GM12864 (cell line): ENCODE measurements at regions not wholly inside any gene's neighbourhood (a gene's known extent, or its start where the extent isn't known, plus 50 kb on each side); places are given as distances from the start of the nearest gene placed in this dataset.

Experiments used
- DNase-seq: peaks from one replicate; pipeline ENCODE4 v3.0.0-alpha.2; 2011; ENCODE audit warnings: low read depth
- H3K4me3 ChIP-seq: 2 replicates; pipeline ENCODE4 v1.5.1; 2011; ENCODE audit warnings: mild to moderate bottlenecking, low read depth, low read length, control low read depth
- CTCF ChIP-seq: IDR thresholded peaks from 2 replicates; pipeline ENCODE4 v1.5.1; 2011; ENCODE audit warnings: low read depth, mild to moderate bottlenecking, moderate library complexity, low read length, control low read depth, inconsistent platforms; ENCODE audit errors: missing control alignments

DNA sequence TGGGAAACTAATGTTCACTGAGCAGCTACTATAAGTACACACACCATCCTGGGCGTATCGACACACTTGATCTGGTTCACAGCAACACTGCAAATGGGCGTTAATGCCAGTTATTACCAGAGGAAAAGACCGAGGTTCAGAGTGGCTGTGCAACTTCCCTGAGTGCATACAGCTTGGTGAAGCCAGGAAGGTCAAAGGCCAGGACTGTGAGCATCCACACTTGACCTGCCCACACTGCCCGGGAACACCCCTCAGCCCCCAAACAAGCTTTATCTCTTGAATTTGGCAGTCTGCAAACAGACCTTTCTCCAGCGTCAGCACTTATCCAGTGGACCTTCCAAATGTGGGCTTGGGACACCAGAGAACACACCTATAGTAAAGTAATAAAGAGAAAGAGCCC is 312.6 kb downstream of the BCL11B start:
- TF ChIP-seq CTCF: no peak
- no peak for DNase-seq
- no peak overlapping the region for H3K4me3 ChIP-seq

GRCh38 chr14:98959958-98960616 is 311.9 kb downstream of the BCL11B start:
- DNase-seq: no peak
- no peak for TF ChIP-seq CTCF
- H3K4me3 ChIP-seq: no peak overlapping the region

DNA sequence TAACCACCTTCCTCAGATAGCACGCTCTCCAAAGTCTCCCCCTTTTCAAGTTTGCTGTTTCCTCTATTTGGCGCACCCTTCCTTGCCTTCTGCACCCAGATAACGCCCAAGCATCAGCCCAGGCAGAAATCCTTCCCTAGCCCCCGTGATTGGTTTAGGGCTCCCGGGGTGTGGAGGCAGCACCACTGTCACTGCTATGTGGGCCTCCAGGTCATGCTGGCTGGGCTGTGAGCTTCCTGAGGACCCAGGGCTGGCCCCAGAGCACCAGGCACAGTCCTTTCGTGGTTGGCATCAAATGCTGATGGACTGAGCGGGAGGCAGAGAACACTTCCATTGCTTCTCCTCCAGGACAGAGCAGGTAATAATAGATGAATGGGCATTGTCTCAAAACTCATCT is 311.4 kb downstream of the BCL11B start:
- no peak overlapping the region for H3K4me3 ChIP-seq
- no peak for DNase-seq
- no peak for TF ChIP-seq CTCF

DNA sequence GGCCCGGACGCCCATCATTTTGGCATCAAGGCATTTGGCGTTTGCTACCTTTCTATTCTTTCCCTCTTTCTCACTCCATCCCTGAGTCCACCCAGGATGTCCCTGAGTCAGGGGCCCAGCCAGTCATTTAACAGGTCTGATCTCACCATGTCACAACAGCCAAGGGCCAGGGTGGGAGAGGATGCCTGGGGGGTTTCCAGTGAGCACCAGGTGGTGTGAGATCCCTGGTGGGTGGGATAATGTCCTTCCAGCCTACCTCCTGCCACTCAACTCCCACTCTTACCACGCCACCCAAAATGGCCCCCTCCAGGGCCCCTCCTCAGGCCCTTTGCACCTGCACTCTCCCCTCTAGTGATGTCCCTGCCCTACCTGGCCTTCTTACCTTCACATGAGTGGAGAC is 310.8 kb downstream of the BCL11B start:
- no peak for TF ChIP-seq CTCF
- no peak for DNase-seq
- no peak overlapping the region for H3K4me3 ChIP-seq

- no peak for DNase-seq
- no peak for TF ChIP-seq CTCF
- H3K4me3 ChIP-seq: no peak overlapping the region
Observed at GRCh38 chr14:98962118-98962517, 309.9 kb downstream of the BCL11B start.

- no peak overlapping the region for H3K4me3 ChIP-seq
- no peak for DNase-seq
- TF ChIP-seq CTCF: no peak
Observed at GRCh38 chr14:98963610-98964009, 308.4 kb downstream of the BCL11B start.

DNA sequence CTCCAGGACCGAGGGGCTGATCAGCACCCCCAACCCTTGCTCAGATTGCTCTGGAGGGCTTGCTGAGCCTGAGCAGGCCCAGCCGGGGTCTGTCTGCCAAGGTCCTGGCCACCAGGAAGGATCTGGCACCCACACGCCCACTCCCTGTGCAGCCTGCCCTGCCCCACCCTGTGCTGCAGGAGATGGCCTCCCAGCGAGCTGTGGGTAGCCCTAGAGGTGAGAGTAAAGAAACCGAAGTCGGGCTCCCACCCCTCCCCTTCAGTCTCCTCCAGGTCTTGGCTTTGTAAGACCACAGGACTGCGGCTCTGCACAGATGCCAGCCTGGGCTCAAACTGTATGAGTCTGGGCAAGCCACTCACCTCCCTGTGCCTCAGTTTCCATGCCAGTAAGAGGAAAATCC is 307.8 kb downstream of the BCL11B start:
- DNase-seq: no peak

More for the DNA sequence above, 307.8 kb downstream of the BCL11B start:
- H3K4me3 ChIP-seq: no peak overlapping the region
- no peak for TF ChIP-seq CTCF
